H1 (cell line): ENCODE measurements at regions not wholly inside any gene's neighbourhood (a gene's known extent, or its start where the extent isn't known, plus 50 kb on each side); places are given as distances from the start of the nearest gene placed in this dataset.

Experiments used
- CTCF ChIA-PET: fragments of 300-600 bp; sonication (Branson Sonifier 250); formaldehyde crosslinking; loops from one replicate; lab custom pipeline; 2021; ENCODE audit not compliant: partially characterized antibody; lab: Charles Lee
- POLR2A ChIA-PET: fragments of 300-600 bp; sonication (Branson Sonifier 250); formaldehyde crosslinking; loops from one replicate; lab custom pipeline; 2021; ENCODE audit warnings: inconsistent platforms; ENCODE audit not compliant: partially characterized antibody; lab: Charles Lee
- DNase-seq, 2 experiments: peaks; one replicate each; pipeline versions ENCODE4 v3.0.0 to v3.0.0-alpha.2; 2010 to 2022; ENCODE audit warnings: low spot score in 2 of 2, low read depth in 1 of 2, mixed read lengths in 1 of 2
- FAIRE-seq: peaks from 2 replicates; lab custom pipeline; 2011; peaks lifted over from hg19 to GRCh38; lab: Jason Lieb, UNC
- H2AFZ ChIP-seq: 2 replicates; pipeline ENCODE4 v1.8.1; 2012; ENCODE audit warnings: low read length, inconsistent platforms
- H2AK5ac ChIP-seq: 2 replicates; pipeline ENCODE4 v1.6.1; 2013; ENCODE audit warnings: low read depth, low read length
- H2BK120ac ChIP-seq: replicated peaks from 2 replicates; pipeline ENCODE3; 2013; ENCODE audit warnings: low read depth, low read length, inconsistent platforms
- H2BK12ac ChIP-seq: 2 replicates; pipeline ENCODE4 v1.6.1; 2013; ENCODE audit warnings: low read depth, low read length
- H2BK15ac ChIP-seq: 2 replicates; pipeline ENCODE4 v1.6.1; 2013; ENCODE audit warnings: low read length
- H2BK20ac ChIP-seq: 2 replicates; pipeline ENCODE4 v1.6.1; 2013; ENCODE audit warnings: low read length
- H2BK5ac ChIP-seq: 2 replicates; pipeline ENCODE4 v1.6.1; 2013; ENCODE audit warnings: low read depth, low read length
- H3K14ac ChIP-seq: 2 replicates; pipeline ENCODE4 v1.6.1; 2013; ENCODE audit warnings: inconsistent platforms; ENCODE audit not compliant: insufficient read length
- H3K18ac ChIP-seq: 2 replicates; pipeline ENCODE4 v1.6.1; 2013; ENCODE audit warnings: low read length; ENCODE audit errors: extremely low read depth
- H3K23ac ChIP-seq: 2 replicates; pipeline ENCODE4 v1.6.1; 2013; ENCODE audit warnings: inconsistent platforms; ENCODE audit not compliant: insufficient read length
- H3K23me2 ChIP-seq: 2 replicates; pipeline ENCODE4 v1.6.1; 2013; ENCODE audit warnings: low read depth, low read length
- H3K27ac ChIP-seq: 2 replicates; pipeline ENCODE4 v1.6.1; 2011; ENCODE audit warnings: low read depth, low read length, inconsistent platforms
- H3K27me3 ChIP-seq, 4 experiments: replicated peaks in 1 of 4; 1 replicate in 1 of 4; 2 replicates in 3 of 4; pipeline versions ENCODE4 v1.6.1 to v1.8.1; 2011 to 2013; ENCODE audit warnings: low read length in 3 of 4, mild to moderate bottlenecking in 3 of 4, inconsistent platforms in 2 of 4, mixed read lengths in 2 of 4, moderate library complexity in 1 of 4; ENCODE audit not compliant: control insufficient read depth in 3 of 4, insufficient read depth in 3 of 4; ENCODE audit errors: extremely low read depth in 1 of 4
- H3K36me3 ChIP-seq, 4 experiments: 2 replicates each; pipeline versions ENCODE4 v1.6.1 to v1.8.1; 2011 to 2013; ENCODE audit warnings: mild to moderate bottlenecking in 4 of 4, low read length in 3 of 4, moderate library complexity in 2 of 4, control low read depth in 1 of 4, inconsistent platforms in 1 of 4; ENCODE audit not compliant: insufficient read depth in 4 of 4, control insufficient read depth in 2 of 4
- H3K4ac ChIP-seq: replicated peaks from 2 replicates; pipeline ENCODE3; 2013; ENCODE audit warnings: low read length, low read depth, mixed read lengths, inconsistent platforms; ENCODE audit not compliant: insufficient read length
- H3K4me1 ChIP-seq, 4 experiments: replicated peaks in 1 of 4; 1 replicate in 1 of 4; 2 replicates in 3 of 4; pipeline versions ENCODE4 v1.6.1 to v1.8.1; 2011 to 2013; ENCODE audit warnings: low read length in 3 of 4, inconsistent platforms in 2 of 4, mixed read lengths in 1 of 4; ENCODE audit not compliant: insufficient read depth in 4 of 4, control insufficient read depth in 3 of 4
- H3K4me2 ChIP-seq, 2 experiments: 2 replicates each; pipeline versions ENCODE4 v1.6.1 to v1.8.1; 2011 to 2013; ENCODE audit warnings: low read depth in 2 of 2, low read length in 2 of 2, control low read depth in 1 of 2, inconsistent platforms in 1 of 2, mild to moderate bottlenecking in 1 of 2; ENCODE audit not compliant: insufficient read depth in 1 of 2
- H3K4me3 ChIP-seq, 4 experiments: fragments of 200-600, 300-600 bp in 1 of 4; sonication (generic), shearing (Covaris generic), sonication (Bioruptor Twin) in 1 of 4; 2 replicates each; pipeline versions ENCODE4 v1.5.1 to v1.8.1; 2011 to 2016; ENCODE audit warnings: low read length in 4 of 4, low read depth in 3 of 4, control low read depth in 2 of 4, inconsistent platforms in 2 of 4, mild to moderate bottlenecking in 2 of 4, mixed read lengths in 1 of 4, moderate library complexity in 1 of 4; ENCODE audit not compliant: insufficient read depth in 2 of 4; ENCODE audit errors: extremely low read depth in 1 of 4
- H3K56ac ChIP-seq: replicated peaks from 2 replicates; pipeline ENCODE3; 2013; ENCODE audit warnings: low read depth, mild to moderate bottlenecking, mixed read lengths, low read length, inconsistent platforms; ENCODE audit not compliant: insufficient read length
- H3K79me1 ChIP-seq: 2 replicates; pipeline ENCODE4 v1.6.1; 2013; ENCODE audit warnings: low read depth, low read length, control low read depth
- H3K79me2 ChIP-seq, 2 experiments: 2 replicates each; pipeline versions ENCODE4 v1.6.1 to v1.8.1; 2012 to 2013; ENCODE audit warnings: low read length in 2 of 2, mild to moderate bottlenecking in 2 of 2, inconsistent platforms in 1 of 2; ENCODE audit not compliant: insufficient read depth in 2 of 2, control insufficient read depth in 1 of 2
- H3K9ac ChIP-seq, 4 experiments: replicated peaks in 1 of 4; 1 replicate in 1 of 4; 2 replicates in 3 of 4; pipeline versions ENCODE4 v1.6.1 to v1.8.1; 2011 to 2013; ENCODE audit warnings: low read depth in 3 of 4, low read length in 3 of 4, control low read depth in 2 of 4, mild to moderate bottlenecking in 2 of 4, moderate library complexity in 2 of 4, inconsistent platforms in 1 of 4; ENCODE audit errors: extremely low read depth in 1 of 4
- H3K9me3 ChIP-seq, 2 experiments: 2 replicates each; pipeline versions ENCODE4 v1.6.1 to v1.8.1; 2012 to 2013; ENCODE audit warnings: mild to moderate bottlenecking in 2 of 2, moderate library complexity in 2 of 2, control low read depth in 1 of 2, inconsistent platforms in 1 of 2, low read depth in 1 of 2, low read length in 1 of 2, mixed read lengths in 1 of 2; ENCODE audit not compliant: insufficient read depth in 2 of 2
- H4K20me1 ChIP-seq, 2 experiments: replicated peaks in 1 of 2; 2 replicates each; pipeline versions ENCODE3 to v1.8.1; 2011 to 2013; ENCODE audit warnings: inconsistent platforms in 2 of 2, low read length in 2 of 2, mild to moderate bottlenecking in 1 of 2; ENCODE audit not compliant: insufficient read depth in 2 of 2, control insufficient read depth in 1 of 2
- H4K5ac ChIP-seq: 2 replicates; pipeline ENCODE4 v1.6.1; 2013; ENCODE audit warnings: low read length, low read depth, mixed read lengths, inconsistent platforms; ENCODE audit not compliant: insufficient read length
- H4K8ac ChIP-seq: 2 replicates; pipeline ENCODE4 v1.8.0; 2013; ENCODE audit warnings: mild to moderate bottlenecking, moderate library complexity, low read length, inconsistent platforms; ENCODE audit not compliant: insufficient read depth; ENCODE audit errors: extremely low read depth
- H4K91ac ChIP-seq: replicated peaks from 2 replicates; pipeline ENCODE3; 2013; ENCODE audit warnings: low read length, mixed read lengths, inconsistent platforms; ENCODE audit not compliant: insufficient read length
- PHF8 ChIP-seq: fragments of 200-600 bp; sonication (generic); conservative IDR thresholded peaks from 2 replicates; pipeline ENCODE4 v1.7.1; 2012; ENCODE audit warnings: low read depth, mild to moderate bottlenecking, inconsistent platforms, low read length, moderate library complexity
- POU5F1 ChIP-seq: IDR thresholded peaks from 2 replicates; pipeline ENCODE4 v1.6.1; 2011; ENCODE audit warnings: low read depth, mild to moderate bottlenecking, low read length, moderate library complexity
- SP4 ChIP-seq: IDR thresholded peaks from 2 replicates; pipeline ENCODE4 v1.6.1; 2012; ENCODE audit warnings: low read length, inconsistent platforms
- WGBS, 2 experiments: shearing (Covaris generic) in 1 of 2; methylation state at CpG; one replicate each; pipeline versions ENCODE4 v1.1.6 to v1.1.7; 2013 to 2015; ENCODE audit warnings: low lambda C conversion rate in 2 of 2, mixed read lengths in 2 of 2, inconsistent platforms in 1 of 2, low coverage in 1 of 2, missing lambda C conversion rate in 1 of 2; ENCODE audit not compliant: insufficient replicate concordance in 2 of 2, insufficient coverage in 1 of 2, insufficient read length in 1 of 2; ENCODE audit errors: extremely low coverage in 1 of 2, missing lambda C conversion rate in 1 of 2; 5-methylcytosine and 5-hydroxymethylcytosine counted together

DNA sequence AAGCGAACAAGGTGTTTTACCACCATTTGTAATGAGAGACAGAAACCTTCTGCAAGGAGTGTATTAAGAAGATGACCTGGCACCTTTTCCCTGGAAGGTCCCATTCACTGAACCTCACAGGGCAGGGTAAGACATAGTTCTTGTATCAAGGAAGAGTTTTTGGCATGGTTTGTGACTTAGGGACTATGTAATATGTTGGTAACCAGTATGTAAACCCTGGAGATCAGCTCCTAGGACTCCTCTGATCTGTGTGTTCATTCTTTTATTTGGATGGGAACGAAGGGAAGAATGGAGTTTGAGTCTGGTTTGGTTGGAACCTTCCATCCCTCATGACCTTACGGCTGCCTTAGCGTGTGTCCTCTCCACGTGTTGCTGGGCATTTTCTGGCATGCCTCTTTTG, 175.4 kb downstream of the CAND1 start:
- Histone ChIP-seq H2BK15ac (no peak overlapping the region), H2AFZ (no peak overlapping the region), H3K23ac (no peak overlapping the region), H2BK5ac (no peak overlapping the region), H3K18ac (no peak overlapping the region), H2AK5ac (no peak overlapping the region), H4K91ac (no peak overlapping the region), H3K36me3 (no peaks in the 10 kb centered on the region), H3K4me2 (no peak overlapping the region), H3K79me2 (no peaks in the 10 kb centered on the region), H2BK12ac (no peak overlapping the region), H3K27ac (no peak overlapping the region), H3K4me3 (no peak overlapping the region), H2BK120ac (no peak overlapping the region), H4K5ac (no peak overlapping the region), H3K4me1 (peaks cover 0 to 4% (median 0%) of the 10 kb centered on the region in 4 experiments; a peak in 1 of 7 replicates), H4K8ac (no peak overlapping the region), H3K23me2 (no peaks in the 10 kb centered on the region), H2BK20ac (no peak overlapping the region), H3K56ac (no peak overlapping the region), H3K79me1 (no peaks in the 10 kb centered on the region), H3K14ac (no peak overlapping the region), H3K9me3 (peaks cover 4 to 11% of the 10 kb centered on the region in 2 experiments; a peak in 1 of 4 replicates), H3K27me3 (no peaks in the 10 kb centered on the region; a peak in 1 of 7 replicates), H3K4ac (no peak overlapping the region), H3K9ac (no peak overlapping the region), H4K20me1 (no peaks in the 10 kb centered on the region)
- POLR2A ChIA-PET, result no interaction called here
- CTCF ChIA-PET, result interaction anchor here (0.6 to 1.9 kb wide), 5 partner anchors 8 to 59 kb away, joined by 3 to 5 read pairs (median 3); no protein-coding TSS in a partner anchor
- WGBS, 2 experiments, result 84% methylated on average over 5 of the region's 5 CpGs; no CpG with 5 or more reads in 1 of the 2 experiments
- DNase-seq, result no peak
- TF ChIP-seq POU5F1 (no peak), SP4 (no peak), PHF8 (no peak)
- FAIRE-seq, result no peak
